Stomach (tissue), 4 donors: ENCODE measurements at regions not wholly inside any gene's neighbourhood (a gene's known extent, or its start where the extent isn't known, plus 50 kb on each side); places are given as distances from the start of the nearest gene placed in this dataset.

Experiments used
- POLR2A ChIP-seq, 4 donors: fragments of 450-650 bp; IDR thresholded peaks; one replicate each; pipeline ENCODE4 v1.6.1; 2016; ENCODE audit warnings: antibody characterized with exemption in 4 of 4, control low read depth in 2 of 4, mild to moderate bottlenecking in 1 of 4, moderate library complexity in 1 of 4
- POLR2AphosphoS5 ChIP-seq, 3 donors: sonication (generic); formaldehyde crosslinking; IDR thresholded peaks; one replicate each; pipeline ENCODE4 v1.6.1; 2016; ENCODE audit warnings: antibody characterized with exemption in 3 of 3
- TF ChIP-seq, protein P1 (sequence below), 7 experiments: fragments of 450-650 bp in 4 of 7; fragments of 200-600 bp in 3 of 7; sonication (generic) in 3 of 7; IDR thresholded peaks; one replicate each; pipeline ENCODE4 v1.5.1; 2016 to 2019; ENCODE audit warnings: antibody characterized with exemption in 7 of 7, control low read depth in 2 of 7, mild to moderate bottlenecking in 1 of 7

DNA sequence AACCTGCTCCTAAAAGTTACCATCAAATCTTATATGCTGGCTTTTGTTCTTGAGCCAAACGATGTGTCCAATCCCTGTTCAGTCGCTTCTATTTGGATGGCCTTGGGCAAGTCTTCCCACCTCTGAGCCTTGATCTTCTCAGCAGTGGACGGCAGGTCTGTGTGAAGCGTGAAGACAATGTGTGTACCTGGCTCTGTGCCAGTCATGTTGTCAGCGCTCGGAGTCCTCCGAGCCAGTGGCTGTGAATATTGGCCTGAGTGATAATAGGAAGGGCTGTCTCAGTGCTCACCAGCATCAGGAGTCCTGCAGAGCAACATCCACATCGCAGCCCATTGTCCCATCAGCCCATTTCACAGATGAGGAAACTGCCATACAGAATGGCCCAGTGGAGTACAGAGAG is 219.0 kb downstream of the CDC5L start:
- TF ChIP-seq POLR2A (IDR thresholded peaks at IDR 0.05) (no peak), POLR2AphosphoS5 (IDR thresholded peaks at IDR 0.05) (no peak)
- TF ChIP-seq, protein P1, sequence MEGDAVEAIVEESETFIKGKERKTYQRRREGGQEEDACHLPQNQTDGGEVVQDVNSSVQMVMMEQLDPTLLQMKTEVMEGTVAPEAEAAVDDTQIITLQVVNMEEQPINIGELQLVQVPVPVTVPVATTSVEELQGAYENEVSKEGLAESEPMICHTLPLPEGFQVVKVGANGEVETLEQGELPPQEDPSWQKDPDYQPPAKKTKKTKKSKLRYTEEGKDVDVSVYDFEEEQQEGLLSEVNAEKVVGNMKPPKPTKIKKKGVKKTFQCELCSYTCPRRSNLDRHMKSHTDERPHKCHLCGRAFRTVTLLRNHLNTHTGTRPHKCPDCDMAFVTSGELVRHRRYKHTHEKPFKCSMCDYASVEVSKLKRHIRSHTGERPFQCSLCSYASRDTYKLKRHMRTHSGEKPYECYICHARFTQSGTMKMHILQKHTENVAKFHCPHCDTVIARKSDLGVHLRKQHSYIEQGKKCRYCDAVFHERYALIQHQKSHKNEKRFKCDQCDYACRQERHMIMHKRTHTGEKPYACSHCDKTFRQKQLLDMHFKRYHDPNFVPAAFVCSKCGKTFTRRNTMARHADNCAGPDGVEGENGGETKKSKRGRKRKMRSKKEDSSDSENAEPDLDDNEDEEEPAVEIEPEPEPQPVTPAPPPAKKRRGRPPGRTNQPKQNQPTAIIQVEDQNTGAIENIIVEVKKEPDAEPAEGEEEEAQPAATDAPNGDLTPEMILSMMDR (IDR thresholded peaks at IDR 0.05), result no peak
